ENCODE measurements at regions not wholly inside any gene's neighbourhood (a gene's known extent, or its start where the extent isn't known, plus 50 kb on each side); places are given as distances from the start of the nearest gene placed in this dataset.

GRCh38 chr4:7124689-7125442 lies 57.0 kb upstream of the GRPEL1 start:
- TF ChIP-seq, protein P1, sequence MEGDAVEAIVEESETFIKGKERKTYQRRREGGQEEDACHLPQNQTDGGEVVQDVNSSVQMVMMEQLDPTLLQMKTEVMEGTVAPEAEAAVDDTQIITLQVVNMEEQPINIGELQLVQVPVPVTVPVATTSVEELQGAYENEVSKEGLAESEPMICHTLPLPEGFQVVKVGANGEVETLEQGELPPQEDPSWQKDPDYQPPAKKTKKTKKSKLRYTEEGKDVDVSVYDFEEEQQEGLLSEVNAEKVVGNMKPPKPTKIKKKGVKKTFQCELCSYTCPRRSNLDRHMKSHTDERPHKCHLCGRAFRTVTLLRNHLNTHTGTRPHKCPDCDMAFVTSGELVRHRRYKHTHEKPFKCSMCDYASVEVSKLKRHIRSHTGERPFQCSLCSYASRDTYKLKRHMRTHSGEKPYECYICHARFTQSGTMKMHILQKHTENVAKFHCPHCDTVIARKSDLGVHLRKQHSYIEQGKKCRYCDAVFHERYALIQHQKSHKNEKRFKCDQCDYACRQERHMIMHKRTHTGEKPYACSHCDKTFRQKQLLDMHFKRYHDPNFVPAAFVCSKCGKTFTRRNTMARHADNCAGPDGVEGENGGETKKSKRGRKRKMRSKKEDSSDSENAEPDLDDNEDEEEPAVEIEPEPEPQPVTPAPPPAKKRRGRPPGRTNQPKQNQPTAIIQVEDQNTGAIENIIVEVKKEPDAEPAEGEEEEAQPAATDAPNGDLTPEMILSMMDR (conservative IDR thresholded peaks at IDR 0.05; ENCODE audit: low read depth, low read length) = no peak
- TF ChIP-seq EZH2 (IDR thresholded peaks at IDR 0.05; ENCODE audit: borderline replicate concordance, low read depth, low read length, poor library complexity, severe bottlenecking) = no peak

Measured in A673 (cell line).